Left lobe of liver (tissue), 2 donors: ENCODE measurements at regions not wholly inside any gene's neighbourhood (a gene's known extent, or its start where the extent isn't known, plus 50 kb on each side); places are given as distances from the start of the nearest gene placed in this dataset.
"Not testable (repeated sequence)": the region's sequence is repeated elsewhere in the genome, so short reads cannot be mapped to it uniquely, and the experiment has no call there.

Source experiments
- ATAC-seq: fragments of 200-7000 bp; cut with Tn5 transposase; one replicate; pipeline ENCODE4 v1.9.1; 2020; ENCODE audit warnings: mild to moderate bottlenecking, moderate library complexity
- DNase-seq: peaks from one replicate; pipeline ENCODE4 v3.0.0-alpha.2; 2020; ENCODE audit warnings: low spot score
- donor health status: DM: no; HTN: no; CAD: no; lungs with moderate emphysema.
- donor health status: DM: no; HTN: yes; CAD: no.

GRCh38 chr1:83064589-83065242 lies 934.2 kb downstream of the TTLL7 start:
- peak; percentile 74 for ATAC-seq
- no peak for DNase-seq

DNA sequence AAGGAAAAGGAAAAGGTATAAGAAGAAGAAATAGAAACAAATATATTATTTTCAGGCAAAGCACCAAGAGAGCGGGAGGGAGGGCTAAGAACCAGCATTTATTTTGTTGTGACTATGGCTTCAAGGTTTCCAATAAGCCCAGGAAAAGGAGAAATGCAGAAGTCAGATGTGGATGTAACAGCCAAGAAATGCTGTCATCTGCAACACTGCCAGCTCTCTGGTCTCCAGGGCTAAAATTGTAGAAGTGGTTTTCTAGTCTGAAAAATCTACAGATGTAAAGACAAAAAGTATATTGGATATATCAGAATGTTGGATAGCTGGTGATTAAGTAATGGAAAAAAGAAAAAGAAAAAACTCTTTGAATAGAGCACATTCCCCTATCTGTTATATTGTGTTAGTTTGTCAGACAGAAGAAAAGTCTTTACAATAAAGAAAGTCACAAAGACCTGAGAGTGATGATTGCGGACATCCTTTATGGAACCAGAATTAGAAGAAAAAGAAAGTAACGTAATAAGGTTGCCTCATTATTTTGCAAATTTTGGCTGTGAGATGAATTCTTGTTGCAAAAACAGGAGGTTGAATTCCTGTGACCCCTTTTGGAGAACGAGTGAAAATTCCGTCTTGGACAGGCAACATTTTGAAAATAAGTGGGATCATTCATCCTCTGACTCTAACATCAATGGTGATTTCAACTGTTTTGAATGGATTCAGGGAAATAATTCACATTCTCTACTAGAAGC lies 938.1 kb downstream of the TTLL7 start:
- no peak for ATAC-seq
- DNase-seq, result no peak

DNA sequence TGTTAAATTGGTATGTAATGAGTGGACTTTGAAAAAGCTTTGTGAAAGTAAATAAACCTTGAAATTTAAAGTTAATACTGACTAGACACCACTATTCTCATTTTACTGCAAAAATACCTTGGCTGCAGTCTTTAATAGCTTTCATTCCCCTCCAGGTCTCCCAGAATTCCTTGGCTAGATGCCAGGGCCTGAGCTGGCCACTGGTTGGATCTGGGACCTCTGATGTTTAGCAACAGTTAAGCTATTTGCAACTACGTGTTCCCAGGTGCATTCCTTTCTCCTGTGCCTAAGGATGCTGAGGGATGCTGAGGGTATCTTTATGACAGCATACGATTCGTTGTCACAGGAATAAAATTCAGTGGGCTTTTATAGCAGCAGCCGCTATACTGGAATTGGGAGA lies 938.7 kb downstream of the TTLL7 start:
- DNase-seq (no peak), ATAC-seq (no peak)

GRCh38 chr1:83058327-83058726 lies 940.6 kb downstream of the TTLL7 start:
- no peak for ATAC-seq
- no peak for DNase-seq

- ATAC-seq, result no peak
Observed at GRCh38 chr1:83055391-83056170, 943.4 kb downstream of the TTLL7 start.

DNA sequence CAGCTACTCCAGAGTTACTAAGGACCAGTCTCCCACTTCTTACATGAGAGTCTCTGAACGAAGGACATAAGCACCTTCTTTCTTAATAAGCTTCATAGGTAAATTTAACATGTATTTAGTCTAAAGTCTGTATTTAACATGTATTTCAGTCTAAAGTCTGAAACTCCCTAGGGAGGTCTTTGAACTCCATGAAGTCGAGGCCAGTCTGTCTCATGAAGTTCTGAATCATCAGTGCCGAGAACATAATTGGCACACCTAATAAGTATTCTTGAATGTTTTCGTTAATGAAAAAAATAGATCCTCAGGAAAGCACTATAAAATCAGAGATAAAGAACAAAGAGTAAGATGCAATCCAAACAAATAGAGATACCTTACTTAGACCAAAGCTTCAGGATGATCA lies 945.5 kb downstream of the TTLL7 start:
- no peak for ATAC-seq
- no peak for DNase-seq

More at GRCh38 chr1:83055391-83056170, 943.4 kb downstream of the TTLL7 start:
- DNase-seq, result no peak

GRCh38 chr1:83052865-83053264 lies 946.1 kb downstream of the TTLL7 start:
- DNase-seq (no peak), ATAC-seq (no peak)

DNA sequence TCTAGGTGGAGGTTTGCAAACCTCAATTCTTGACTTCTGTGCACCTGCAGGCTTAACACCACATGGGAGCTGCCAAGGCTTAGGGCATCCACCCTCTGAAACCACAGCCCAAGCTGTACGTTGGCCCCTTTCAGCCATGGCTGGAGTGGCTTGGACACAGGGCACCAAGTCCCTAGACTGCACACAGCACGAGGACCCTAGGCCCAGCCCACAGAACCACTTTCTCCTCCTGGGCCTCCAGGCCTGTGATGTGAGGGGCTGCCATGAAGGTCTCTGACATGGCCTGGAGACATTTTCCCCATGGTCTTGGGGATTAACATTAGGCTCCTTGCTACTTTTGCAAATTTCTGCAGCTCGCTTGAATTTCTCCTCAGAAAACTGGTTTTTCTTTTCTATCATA lies 947.9 kb downstream of the TTLL7 start:
- not testable (repeated sequence) for DNase-seq, ATAC-seq

GRCh38 chr1:83043244-83043643 lies 955.7 kb downstream of the TTLL7 start:
- ATAC-seq, result no peak

GRCh38 chr1:83039091-83039490 lies 959.8 kb downstream of the TTLL7 start:
- not testable (repeated sequence) for DNase-seq, ATAC-seq

More at GRCh38 chr1:83043244-83043643, 955.7 kb downstream of the TTLL7 start:
- no peak for DNase-seq

DNA sequence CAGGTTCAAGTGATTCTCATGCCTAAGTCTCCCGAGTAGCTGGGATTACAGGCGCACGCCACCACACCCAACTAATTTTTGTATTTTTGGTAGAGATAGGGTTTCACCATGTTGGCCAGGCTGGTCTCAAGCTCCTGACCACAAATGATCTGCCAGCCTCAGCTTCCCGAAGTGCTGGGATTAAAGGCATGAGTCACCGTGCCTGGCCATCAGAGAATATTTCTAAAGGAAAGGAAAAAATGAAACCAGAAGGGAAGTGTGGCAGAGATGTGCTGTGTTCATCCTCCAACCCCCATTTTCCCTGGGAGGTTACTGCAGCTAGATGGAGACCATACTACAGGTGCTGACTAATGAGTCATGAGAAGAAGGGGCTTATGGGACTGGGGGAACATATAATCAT lies 964.1 kb downstream of the TTLL7 start:
- ATAC-seq, result no peak

GRCh38 chr1:83033682-83034081 lies 965.2 kb downstream of the TTLL7 start:
- ATAC-seq, result no peak
- no peak for DNase-seq

More for the DNA sequence above, 964.1 kb downstream of the TTLL7 start:
- no peak for DNase-seq

DNA sequence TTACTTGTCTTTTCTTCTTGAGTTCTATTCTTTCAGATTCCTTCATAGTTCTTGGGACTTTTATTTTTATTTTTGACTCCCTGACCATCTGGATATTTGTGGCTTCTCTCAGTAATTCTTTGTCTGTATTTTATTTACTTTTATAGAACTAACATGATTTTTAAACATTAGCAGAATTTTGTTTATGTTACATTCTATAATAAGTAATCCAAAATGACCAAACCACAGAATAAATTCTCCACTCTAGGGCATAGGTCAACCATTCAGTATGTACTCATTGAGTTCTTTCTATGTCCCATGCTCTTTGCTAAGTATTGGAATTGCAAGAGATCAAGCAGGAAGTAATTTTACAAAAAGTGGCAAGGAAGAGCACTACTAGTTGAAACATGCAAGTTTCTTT lies 969.0 kb downstream of the TTLL7 start:
- DNase-seq (no peak), ATAC-seq (no peak)

- DNase-seq (no peak), ATAC-seq (no peak)
Observed at GRCh38 chr1:83029050-83029449, 969.9 kb downstream of the TTLL7 start.

DNA sequence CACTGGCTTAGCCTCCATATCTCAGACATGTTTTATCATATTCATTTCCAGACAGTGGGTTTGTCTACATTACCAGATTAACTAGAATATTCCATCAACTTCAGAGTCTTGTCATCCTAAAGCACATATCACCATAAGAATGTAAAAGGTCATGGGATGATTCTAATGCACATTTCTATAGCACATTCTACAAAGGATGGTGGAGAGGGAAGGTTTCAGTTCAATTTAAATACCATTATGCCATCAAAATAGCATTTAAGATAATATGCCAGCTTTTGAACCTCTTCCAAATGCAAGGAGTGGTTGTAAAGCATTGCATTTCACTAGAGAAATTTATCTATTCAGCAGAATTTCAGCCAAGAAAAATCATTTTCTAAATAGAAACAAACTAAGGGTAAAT lies 970.5 kb downstream of the TTLL7 start:
- ATAC-seq (no peak), DNase-seq (no peak)

DNA sequence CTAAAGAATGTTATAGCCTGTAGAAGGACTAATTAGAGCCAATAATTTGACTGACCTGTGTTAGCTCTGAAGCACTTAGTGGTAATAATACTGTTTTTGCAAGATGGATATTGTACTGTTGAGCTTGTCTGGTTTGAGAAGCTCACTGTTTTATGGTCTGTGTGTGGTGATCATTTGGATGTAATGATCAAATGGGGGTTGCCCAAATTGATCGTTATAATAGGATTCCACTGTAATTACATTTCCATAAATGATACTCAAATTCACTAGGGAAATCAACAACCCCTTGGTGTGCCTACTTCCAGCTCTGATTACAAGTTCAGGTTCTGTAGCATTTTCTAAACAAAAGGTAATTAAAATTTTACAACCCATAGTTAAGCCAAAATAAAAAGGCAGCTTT lies 971.4 kb downstream of the TTLL7 start:
- no peak for DNase-seq
- ATAC-seq, result no peak

GRCh38 chr1:83026745-83027144 lies 972.2 kb downstream of the TTLL7 start:
- ATAC-seq (no peak), DNase-seq (no peak)

- ATAC-seq, result no peak
- no peak for DNase-seq
Observed at GRCh38 chr1:83024251-83024767, 974.6 kb downstream of the TTLL7 start.

DNA sequence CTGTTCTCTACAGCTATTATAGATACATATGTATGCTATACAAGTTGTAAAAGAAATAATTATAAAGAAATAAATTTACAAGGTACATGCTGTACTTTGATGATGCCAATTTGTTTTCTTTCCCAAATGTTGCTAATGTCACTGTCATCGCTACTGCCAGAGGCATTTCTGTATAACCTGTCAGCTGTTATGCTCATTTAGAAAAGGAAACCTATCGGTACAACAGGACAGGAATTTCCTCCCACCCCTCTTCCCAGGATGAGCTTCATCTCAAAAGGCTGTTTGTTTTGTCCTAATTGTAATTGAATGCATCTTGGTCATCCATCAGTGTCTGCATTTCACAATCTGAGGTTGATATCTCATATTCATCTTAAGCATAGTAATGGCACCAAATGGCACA lies 975.7 kb downstream of the TTLL7 start:
- ATAC-seq (no peak), DNase-seq (no peak)

GRCh38 chr1:83022206-83022605 lies 976.7 kb downstream of the TTLL7 start:
- peak; percentile 95 for ATAC-seq

DNA sequence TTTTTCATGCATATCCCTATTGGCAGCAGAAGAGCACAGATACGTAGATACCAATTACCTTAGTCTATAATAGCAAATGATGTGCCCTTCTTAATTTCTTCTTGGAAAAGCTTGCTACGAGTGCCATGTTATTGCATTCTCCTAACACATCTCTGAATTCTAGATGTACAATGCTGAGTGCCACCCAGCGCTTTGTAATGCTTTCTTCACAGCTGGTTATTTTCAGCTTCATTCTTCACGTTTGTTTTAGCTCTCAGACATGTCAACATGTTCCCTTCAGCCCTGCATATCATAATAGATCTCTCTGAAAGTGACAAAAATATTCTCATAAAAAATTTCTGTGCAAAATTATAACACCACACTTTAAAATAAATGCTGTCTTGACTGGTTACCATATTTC lies 981.2 kb downstream of the TTLL7 start:
- ATAC-seq (no peak), DNase-seq (no peak)

More at GRCh38 chr1:83022206-83022605, 976.7 kb downstream of the TTLL7 start:
- DNase-seq, result peak; percentile 54
